Mucosa of descending colon (tissue), 3 donors: ENCODE measurements at regions not wholly inside any gene's neighbourhood (a gene's known extent, or its start where the extent isn't known, plus 50 kb on each side); places are given as distances from the start of the nearest gene placed in this dataset.

Source experiments
- ATAC-seq: fragments of 200-7000 bp; cut with Tn5 transposase; one replicate; pipeline ENCODE4 v1.9.1; 2020; ENCODE audit warnings: mild to moderate bottlenecking, moderate library complexity
- DNase-seq, 3 donors: peaks; one replicate each; pipeline ENCODE4 v3.0.0-alpha.2; 2020
- H3K36me3 ChIP-seq: fragments of 200-600 bp; one replicate; pipeline ENCODE4 v1.8.0; 2021; ENCODE audit warnings: low read depth, mild to moderate bottlenecking
- H3K4me1 ChIP-seq: fragments of 200-600 bp; one replicate; pipeline ENCODE4 v1.8.0; 2021; ENCODE audit warnings: low read depth, mild to moderate bottlenecking
- H3K4me3 ChIP-seq: fragments of 200-600 bp; one replicate; pipeline ENCODE4 v1.8.0; 2021; ENCODE audit warnings: mild to moderate bottlenecking
- H3K9me3 ChIP-seq: fragments of 200-600 bp; one replicate; pipeline ENCODE4 v1.8.0; 2021; ENCODE audit warnings: mild to moderate bottlenecking
- intact Hi-C, 2 donors: fragments of 100-400 bp; cut with DNase I in 1 of 2; cut with micrococcal nuclease in 1 of 2; formaldehyde crosslinking; loops; one replicate each; pipeline versions ENCODE4 v1.11.0 to v1.11.1; 2022; cut with DNase I, micrococcal nuclease
- TF ChIP-seq, protein P1 (sequence below): fragments of 200-600 bp; IDR thresholded peaks from one replicate; pipeline ENCODE4 v1.8.0; 2022; ENCODE audit warnings: antibody characterized with exemption, mild to moderate bottlenecking
- donor health status: DM: no; HTN: no; CAD: no; lungs with moderate emphysema.
- donor health status: DM: no; HTN: no; CAD: no.
- donor health status: DM: no; HTN: yes; CAD: no.

DNA sequence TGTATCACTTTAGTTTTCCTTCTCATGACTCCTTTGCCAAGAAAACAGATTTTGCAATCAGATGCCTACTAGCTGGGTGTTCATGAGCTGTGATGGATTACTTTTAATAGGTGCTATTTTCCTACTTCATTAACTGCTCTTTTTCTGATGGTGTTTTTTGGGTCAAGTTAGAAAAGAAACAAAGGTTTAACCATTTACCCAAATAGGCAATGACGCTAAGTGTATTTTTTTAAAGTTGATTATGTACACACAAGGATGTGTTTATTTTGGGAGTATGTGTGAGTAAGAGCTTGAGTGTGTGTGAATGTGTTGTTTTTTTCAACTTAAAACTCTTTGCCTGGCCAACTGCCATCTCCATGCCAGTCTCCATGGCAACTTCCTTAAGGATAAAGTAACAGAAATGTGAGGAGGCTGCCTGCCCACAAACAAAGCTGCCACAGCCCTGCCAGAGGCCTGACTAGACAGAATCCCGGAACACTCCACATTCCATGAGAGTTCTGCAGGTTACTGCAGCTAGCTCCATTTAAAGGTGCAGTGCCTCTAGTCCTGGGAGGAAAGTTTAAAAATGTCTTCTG, 215.6 kb upstream of the RBMS3 start:
- intact Hi-C loops = no loop called here
- Histone ChIP-seq H3K4me3 (no peak overlapping the region), H3K36me3 (no peaks in the 10 kb centered on the region), H3K9me3 (no peaks in the 10 kb centered on the region), H3K4me1 (no peaks in the 10 kb centered on the region)
- ATAC-seq (peak; percentile 31), DNase-seq (peak; percentile 6 to 47 (median 23))
- TF ChIP-seq, protein P1, sequence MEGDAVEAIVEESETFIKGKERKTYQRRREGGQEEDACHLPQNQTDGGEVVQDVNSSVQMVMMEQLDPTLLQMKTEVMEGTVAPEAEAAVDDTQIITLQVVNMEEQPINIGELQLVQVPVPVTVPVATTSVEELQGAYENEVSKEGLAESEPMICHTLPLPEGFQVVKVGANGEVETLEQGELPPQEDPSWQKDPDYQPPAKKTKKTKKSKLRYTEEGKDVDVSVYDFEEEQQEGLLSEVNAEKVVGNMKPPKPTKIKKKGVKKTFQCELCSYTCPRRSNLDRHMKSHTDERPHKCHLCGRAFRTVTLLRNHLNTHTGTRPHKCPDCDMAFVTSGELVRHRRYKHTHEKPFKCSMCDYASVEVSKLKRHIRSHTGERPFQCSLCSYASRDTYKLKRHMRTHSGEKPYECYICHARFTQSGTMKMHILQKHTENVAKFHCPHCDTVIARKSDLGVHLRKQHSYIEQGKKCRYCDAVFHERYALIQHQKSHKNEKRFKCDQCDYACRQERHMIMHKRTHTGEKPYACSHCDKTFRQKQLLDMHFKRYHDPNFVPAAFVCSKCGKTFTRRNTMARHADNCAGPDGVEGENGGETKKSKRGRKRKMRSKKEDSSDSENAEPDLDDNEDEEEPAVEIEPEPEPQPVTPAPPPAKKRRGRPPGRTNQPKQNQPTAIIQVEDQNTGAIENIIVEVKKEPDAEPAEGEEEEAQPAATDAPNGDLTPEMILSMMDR = no peak

DNA sequence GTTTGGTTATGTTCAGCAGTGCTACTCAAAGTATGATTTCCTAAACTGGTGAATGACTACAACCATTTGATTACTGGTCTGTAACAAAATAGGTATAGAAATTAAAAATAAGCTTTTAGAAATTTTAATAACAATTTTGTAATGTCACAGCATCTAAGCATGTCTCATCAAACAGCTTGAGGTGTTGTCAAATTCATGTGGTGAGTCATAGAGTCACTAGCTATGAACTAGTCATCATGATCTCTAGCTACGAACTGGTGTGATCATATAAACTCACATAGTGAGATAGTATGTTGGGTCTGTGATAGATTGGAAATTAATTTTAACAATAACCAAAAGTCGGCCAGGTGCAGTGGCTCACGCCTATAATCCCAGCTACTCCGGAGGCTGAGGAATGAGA, 213.9 kb upstream of the RBMS3 start:
- TF ChIP-seq, protein P1 = no peak
- no peaks in the 10 kb centered on the region for H3K4me1 ChIP-seq
- DNase-seq (no peak), ATAC-seq (no peak)
- H3K36me3 ChIP-seq = no peaks in the 10 kb centered on the region
- H3K9me3 ChIP-seq = no peaks in the 10 kb centered on the region
- H3K4me3 ChIP-seq = no peak overlapping the region
- intact Hi-C loops = no loop called here

DNA sequence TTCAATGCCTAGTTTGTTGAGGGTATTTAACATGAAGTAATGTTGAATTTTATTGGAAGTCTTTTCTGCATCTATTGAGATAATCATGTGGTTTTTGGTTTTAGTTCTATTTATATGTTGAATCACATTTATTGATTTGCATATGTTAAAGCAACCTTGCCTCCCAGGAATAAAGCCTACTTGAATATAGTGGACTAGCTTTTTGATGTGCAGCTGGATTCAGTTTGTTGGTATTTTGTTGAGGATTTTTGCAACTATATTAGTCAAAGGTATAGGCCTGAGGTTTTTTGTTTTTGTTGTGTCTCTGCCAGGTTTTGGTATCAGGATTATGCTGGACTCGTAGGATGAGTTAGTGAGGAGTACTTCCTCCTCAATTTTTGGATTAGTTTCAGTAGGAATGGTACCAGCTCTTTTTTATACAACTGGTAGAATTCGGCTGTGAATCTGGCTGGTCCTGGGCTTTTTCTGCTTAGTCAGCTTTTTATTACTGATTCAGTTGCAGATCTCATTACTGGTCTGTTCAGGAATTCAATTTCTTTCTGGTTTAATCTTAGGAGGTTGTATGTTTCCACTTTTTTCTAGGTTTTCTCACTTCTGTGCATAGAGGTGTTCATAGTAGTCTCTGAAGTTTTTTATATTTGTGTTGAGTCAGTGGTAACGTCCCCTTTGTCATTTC, 209.8 kb upstream of the RBMS3 start:
- ATAC-seq (no peak), DNase-seq (no peak)
- Histone ChIP-seq H3K4me1 (no peaks in the 10 kb centered on the region), H3K36me3 (no peaks in the 10 kb centered on the region), H3K4me3 (no peak overlapping the region), H3K9me3 (no peaks in the 10 kb centered on the region)
- intact Hi-C loops = no loop called here
- TF ChIP-seq, protein P1 = no peak

DNA sequence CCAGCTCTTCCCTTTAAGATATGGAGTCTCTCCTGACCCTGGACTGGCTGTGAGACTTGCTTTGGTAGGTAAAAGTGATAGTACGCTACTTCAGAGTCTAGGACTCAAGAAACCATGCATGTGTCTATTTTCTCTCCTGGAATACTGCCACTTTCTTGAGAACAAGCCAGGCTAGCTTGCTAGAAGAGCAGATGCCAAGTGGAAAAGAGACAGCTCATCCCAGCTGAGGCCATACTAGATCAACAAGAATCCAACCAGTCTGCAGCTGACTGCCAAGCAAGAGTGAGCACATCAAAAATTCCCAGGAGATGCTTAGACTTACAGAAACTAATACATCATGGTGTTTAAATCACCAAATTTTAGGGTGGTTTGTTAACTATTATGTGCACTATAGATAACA, 208.3 kb upstream of the RBMS3 start:
- H3K4me3 ChIP-seq = no peak overlapping the region
- no peaks in the 10 kb centered on the region for H3K4me1 ChIP-seq
- intact Hi-C loops = no loop called here
- ATAC-seq (no peak), DNase-seq (no peak)
- no peaks in the 10 kb centered on the region for H3K9me3 ChIP-seq
- TF ChIP-seq, protein P1 = no peak
- no peaks in the 10 kb centered on the region for H3K36me3 ChIP-seq

GRCh38 chr3:29077356-29077755, 203.5 kb upstream of the RBMS3 start:
- Histone ChIP-seq H3K9me3 (no peaks in the 10 kb centered on the region), H3K4me3 (no peak overlapping the region), H3K36me3 (no peaks in the 10 kb centered on the region), H3K4me1 (no peaks in the 10 kb centered on the region)
- TF ChIP-seq, protein P1 = no peak
- DNase-seq (no peak), ATAC-seq (no peak)
- intact Hi-C loops = no loop called here
